H9 (cell line): ENCODE measurements at regions not wholly inside any gene's neighbourhood (a gene's known extent, or its start where the extent isn't known, plus 50 kb on each side); places are given as distances from the start of the nearest gene placed in this dataset.

Experiments
- DNase-seq: peaks from one replicate; pipeline ENCODE4 v3.0.0-alpha.2; 2017
- H2AFZ ChIP-seq: one replicate; pipeline ENCODE4 v1.6.1; 2013; ENCODE audit warnings: mild to moderate bottlenecking, low read length, control low read depth, moderate library complexity
- H2AK5ac ChIP-seq: 2 replicates; pipeline ENCODE4 v1.6.1; 2013; ENCODE audit warnings: low read length, control low read depth, mixed read lengths; ENCODE audit not compliant: insufficient read length
- H2BK120ac ChIP-seq: one replicate; pipeline ENCODE4 v1.6.1; 2013; ENCODE audit warnings: low read depth, mild to moderate bottlenecking, low read length, control low read depth, inconsistent platforms; ENCODE audit not compliant: poor library complexity, severe bottlenecking
- H2BK12ac ChIP-seq: 2 replicates; pipeline ENCODE4 v1.6.1; 2013; ENCODE audit warnings: low read length, control low read depth, mixed read lengths, low read depth; ENCODE audit not compliant: insufficient read length
- H2BK15ac ChIP-seq: 2 replicates; pipeline ENCODE4 v1.6.1; 2013; ENCODE audit warnings: low read depth, low read length, control low read depth
- H2BK20ac ChIP-seq: one replicate; pipeline ENCODE4 v1.6.1; 2013; ENCODE audit warnings: low read depth, mild to moderate bottlenecking, low read length, control low read depth, inconsistent platforms; ENCODE audit not compliant: poor library complexity, severe bottlenecking
- H2BK5ac ChIP-seq: 2 replicates; pipeline ENCODE4 v1.6.1; 2013; ENCODE audit warnings: low read length, control low read depth, mixed read lengths; ENCODE audit not compliant: insufficient read length
- H3K14ac ChIP-seq: 2 replicates; pipeline ENCODE4 v1.6.1; 2013; ENCODE audit warnings: low read length, control low read depth; ENCODE audit not compliant: insufficient read depth
- H3K18ac ChIP-seq: 2 replicates; pipeline ENCODE4 v1.6.1; 2013; ENCODE audit warnings: low read depth, mild to moderate bottlenecking, mixed read lengths, low read length, control low read depth; ENCODE audit not compliant: insufficient read length
- H3K23ac ChIP-seq: 2 replicates; pipeline ENCODE4 v1.6.1; 2013; ENCODE audit warnings: low read length, control low read depth, mixed read lengths, low read depth; ENCODE audit not compliant: insufficient read length
- H3K23me2 ChIP-seq: 2 replicates; pipeline ENCODE4 v1.6.1; 2013; ENCODE audit warnings: low read depth, mild to moderate bottlenecking, mixed read lengths, low read length, control low read depth; ENCODE audit not compliant: insufficient read length, poor library complexity, severe bottlenecking
- H3K27ac ChIP-seq: 2 replicates; pipeline ENCODE4 v1.5.1; 2013; ENCODE audit warnings: low read length, control low read depth, mixed read lengths, low read depth; ENCODE audit not compliant: insufficient read length
- H3K27me3 ChIP-seq: 2 replicates; pipeline ENCODE4 v1.6.1; 2013; ENCODE audit warnings: low read length, control low read depth, inconsistent platforms; ENCODE audit not compliant: insufficient read depth
- H3K4ac ChIP-seq: 2 replicates; pipeline ENCODE4 v1.6.1; 2013; ENCODE audit warnings: low read depth, mild to moderate bottlenecking, control low read depth, inconsistent platforms, low read length, moderate library complexity
- H3K4me1 ChIP-seq: 2 replicates; pipeline ENCODE4 v1.6.1; 2013; ENCODE audit warnings: low read length, control low read depth, inconsistent platforms; ENCODE audit not compliant: insufficient read depth
- H3K4me2 ChIP-seq: 2 replicates; pipeline ENCODE4 v1.6.1; 2013; ENCODE audit warnings: low read length, control low read depth, mixed read lengths; ENCODE audit not compliant: insufficient read length, insufficient read depth
- H3K56ac ChIP-seq: 2 replicates; pipeline ENCODE4 v1.6.1; 2013; ENCODE audit warnings: low read depth, mild to moderate bottlenecking, mixed read lengths, low read length, control low read depth; ENCODE audit not compliant: insufficient read length
- H3K79me1 ChIP-seq: 2 replicates; pipeline ENCODE4 v1.6.1; 2013; ENCODE audit warnings: low read depth, mild to moderate bottlenecking, moderate library complexity, low read length, control low read depth, inconsistent platforms; ENCODE audit not compliant: insufficient read depth, poor library complexity, severe bottlenecking
- H3K79me2 ChIP-seq: 2 replicates; pipeline ENCODE4 v1.6.1; 2013; ENCODE audit warnings: low read length, control low read depth, inconsistent platforms; ENCODE audit not compliant: insufficient read depth
- H3K9ac ChIP-seq: 2 replicates; pipeline ENCODE4 v1.6.1; 2013; ENCODE audit warnings: low read length, control low read depth, mixed read lengths; ENCODE audit not compliant: insufficient read length; ENCODE audit errors: extremely low read depth
- H3K9me3 ChIP-seq: one replicate; pipeline ENCODE4 v1.6.1; 2013; ENCODE audit warnings: low read depth, low read length, inconsistent platforms; ENCODE audit not compliant: control insufficient read depth
- H3T11ph ChIP-seq: one replicate; pipeline ENCODE4 v1.6.1; 2013; ENCODE audit warnings: mild to moderate bottlenecking, low read length, control low read depth, inconsistent platforms
- H4K20me1 ChIP-seq: one replicate; pipeline ENCODE4 v1.6.1; 2013; ENCODE audit not compliant: control insufficient read depth, insufficient read length, insufficient read depth
- H4K5ac ChIP-seq: 2 replicates; pipeline ENCODE4 v1.6.1; 2013; ENCODE audit warnings: low read depth, mild to moderate bottlenecking, mixed read lengths, low read length, control low read depth; ENCODE audit not compliant: insufficient read length
- H4K8ac ChIP-seq: replicated peaks from 2 replicates; pipeline ENCODE4 v1.6.1; 2013; ENCODE audit warnings: low read length, control low read depth, mixed read lengths, low read depth; ENCODE audit not compliant: insufficient read length
- H4K91ac ChIP-seq: 2 replicates; pipeline ENCODE4 v1.6.1; 2013; ENCODE audit warnings: low read depth, mild to moderate bottlenecking, moderate library complexity, mixed read lengths, low read length, control low read depth; ENCODE audit not compliant: insufficient read length
- H3K27ac Mint-ChIP-seq, 3 experiments: 2 replicates in 2 of 3; 3 replicates in 1 of 3; pipeline ENCODE4 v1.8.0; 2020 to 2021; ENCODE audit warnings: mixed read lengths in 3 of 3, mild to moderate bottlenecking in 1 of 3, moderate library complexity in 1 of 3
- H3K27me3 Mint-ChIP-seq: 2 replicates; pipeline ENCODE4 v1.8.0; 2021; ENCODE audit warnings: low read depth, mild to moderate bottlenecking, moderate library complexity, mixed read lengths
- H3K36me3 Mint-ChIP-seq, 3 experiments: 2 replicates in 2 of 3; 3 replicates in 1 of 3; pipeline ENCODE4 v1.8.0; 2020 to 2021; ENCODE audit warnings: low read depth in 3 of 3, mixed read lengths in 3 of 3; ENCODE audit not compliant: insufficient read depth in 1 of 3
- H3K4me1 Mint-ChIP-seq, 2 experiments: 2 replicates each; pipeline ENCODE4 v1.8.0; 2020; ENCODE audit warnings: mixed read lengths in 2 of 2
- H3K4me3 Mint-ChIP-seq, 2 experiments: 2 replicates in 1 of 2; 3 replicates in 1 of 2; pipeline ENCODE4 v1.8.0; 2020 to 2021; ENCODE audit warnings: mild to moderate bottlenecking in 2 of 2, mixed read lengths in 2 of 2, moderate library complexity in 1 of 2
- H3K9me3 Mint-ChIP-seq, 2 experiments: 2 replicates in 1 of 2; 3 replicates in 1 of 2; pipeline ENCODE4 v1.8.0; 2020; ENCODE audit warnings: mild to moderate bottlenecking in 2 of 2, mixed read lengths in 2 of 2, moderate library complexity in 1 of 2
- CTCF ChIP-seq: fragments of 200-600 bp; sonication (generic); conservative IDR thresholded peaks from 3 replicates; pipeline ENCODE4 v1.8.0; 2021; ENCODE audit warnings: antibody characterized with exemption, mild to moderate bottlenecking
- WGBS: extraction: QIAGEN DNeasy Blood & Tissue Kit; methylation state at CpG from one replicate; pipeline ENCODE4 v1.1.7; 2013; ENCODE audit warnings: missing lambda C conversion rate, low lambda C conversion rate, mixed read lengths; ENCODE audit not compliant: insufficient read length; ENCODE audit errors: extremely low coverage; 5-methylcytosine and 5-hydroxymethylcytosine counted together

GRCh38 chr12:97162173-97162572 lies 255.1 kb downstream of the NEDD1 start:
- Mint-ChIP-seq H3K36me3 (peaks cover 0 to 4% (median 0%) of the 10 kb centered on the region in 3 experiments; a peak in 1 of 7 replicates), H3K9me3 (peaks cover 0 to 1% of the 10 kb centered on the region in 2 experiments; a peak in 2 of 5 replicates), H3K27me3 (no peaks in the 10 kb centered on the region), H3K4me1 (peaks cover 3 to 15% of the 10 kb centered on the region in 2 experiments; a peak in 3 of 4 replicates), H3K27ac (no peak overlapping the region), H3K4me3 (no peak overlapping the region)
- no peak overlapping the region for H2BK5ac ChIP-seq
- H3K4me1 ChIP-seq, result no peaks in the 10 kb centered on the region
- H4K91ac ChIP-seq, result no peak overlapping the region
- no peak overlapping the region for H4K5ac ChIP-seq
- no peak overlapping the region for H3K23ac ChIP-seq
- no peak overlapping the region for H3K56ac ChIP-seq
- H3K79me1 ChIP-seq, result no peaks in the 10 kb centered on the region
- H3K14ac ChIP-seq, result no peak overlapping the region
- no peak overlapping the region for H2BK120ac ChIP-seq
- no peak overlapping the region for H3K18ac ChIP-seq
- H3K4ac ChIP-seq, result no peak overlapping the region
- H3K79me2 ChIP-seq, result no peaks in the 10 kb centered on the region
- no peak overlapping the region for H2BK12ac ChIP-seq
- H3K4me2 ChIP-seq, result no peak overlapping the region
- H3K27me3 ChIP-seq, result no peaks in the 10 kb centered on the region
- no peak overlapping the region for H2BK20ac ChIP-seq
- H3K9ac ChIP-seq, result no peak overlapping the region
- DNase-seq, result no peak
- no peak overlapping the region for H2AFZ ChIP-seq
- H4K20me1 ChIP-seq, result no peaks in the 10 kb centered on the region
- H2AK5ac ChIP-seq, result no peak overlapping the region
- no peak overlapping the region for H3K27ac ChIP-seq
- H3K9me3 ChIP-seq, result no peaks in the 10 kb centered on the region
- no peak overlapping the region for H2BK15ac ChIP-seq
- no peaks in the 10 kb centered on the region for H3K23me2 ChIP-seq
- no peak for TF ChIP-seq CTCF
- no CpG with 5 or more reads among the region's 1 CpG for WGBS
- no peak overlapping the region for H3T11ph ChIP-seq
- H4K8ac ChIP-seq, result no peak overlapping the region
